SKM-1 (cell line): ENCODE measurements at regions not wholly inside any gene's neighbourhood (a gene's known extent, or its start where the extent isn't known, plus 50 kb on each side); places are given as distances from the start of the nearest gene placed in this dataset.
"Not testable (repeated sequence)": the region's sequence is repeated elsewhere in the genome, so short reads cannot be mapped to it uniquely, and the experiment has no call there.

ENCODE experiments used
- DNase-seq: peaks from one replicate; lab custom pipeline; 2025; ENCODE audit not compliant: unreplicated experiment; lab: John Stamatoyannopoulos, UW

- DNase-seq = no peak
Measured at GRCh38 chr20:29319725-29320124, 1937.7 kb upstream of the DEFB115 start.

- DNase-seq = not testable (repeated sequence)
Measured at GRCh38 chr20:29320216-29320949, 1937.1 kb upstream of the DEFB115 start.

- not testable (repeated sequence) for DNase-seq
Measured at GRCh38 chr20:29323631-29324515, 1933.6 kb upstream of the DEFB115 start.

GRCh38 chr20:29324516-29325303, 1932.8 kb upstream of the DEFB115 start:
- not testable (repeated sequence) for DNase-seq

GRCh38 chr20:29325304-29325640, 1932.2 kb upstream of the DEFB115 start:
- no peak for DNase-seq

- DNase-seq = not testable (repeated sequence)
Measured at GRCh38 chr20:29325781-29326180, 1931.7 kb upstream of the DEFB115 start.

- DNase-seq = no peak
Measured at GRCh38 chr20:29326376-29327070, 1930.9 kb upstream of the DEFB115 start.

GRCh38 chr20:29327600-29328420, 1929.7 kb upstream of the DEFB115 start:
- not testable (repeated sequence) for DNase-seq

GRCh38 chr20:29330429-29331115, 1926.9 kb upstream of the DEFB115 start:
- DNase-seq = not testable (repeated sequence)

- DNase-seq = no peak
Measured at GRCh38 chr20:29349836-29350235, 1907.6 kb upstream of the DEFB115 start.

GRCh38 chr20:29375937-29376336, 1881.5 kb upstream of the DEFB115 start:
- not testable (repeated sequence) for DNase-seq

- not testable (repeated sequence) for DNase-seq
Measured at GRCh38 chr20:29392853-29393252, 1864.6 kb upstream of the DEFB115 start.

GRCh38 chr20:29408034-29408695, 1849.3 kb upstream of the DEFB115 start:
- no peak for DNase-seq

- DNase-seq = not testable (repeated sequence)
Measured at GRCh38 chr20:29408707-29409106, 1848.8 kb upstream of the DEFB115 start.

- not testable (repeated sequence) for DNase-seq
Measured at GRCh38 chr20:29409160-29409689, 1848.2 kb upstream of the DEFB115 start.

GRCh38 chr20:29409833-29410805, 1847.3 kb upstream of the DEFB115 start:
- no peak for DNase-seq

- DNase-seq = no peak
Measured at GRCh38 chr20:29410806-29411457, 1846.5 kb upstream of the DEFB115 start.
